Heart left ventricle (tissue), 13 donors: ENCODE measurements at regions not wholly inside any gene's neighbourhood (a gene's known extent, or its start where the extent isn't known, plus 50 kb on each side); places are given as distances from the start of the nearest gene placed in this dataset.

Experiments used
- POLR2A ChIP-seq, 2 donors: fragments of 450-650 bp; IDR thresholded peaks; one replicate each; pipeline ENCODE4 v1.6.1; 2017; ENCODE audit warnings: antibody characterized with exemption in 2 of 2, mild to moderate bottlenecking in 2 of 2, moderate library complexity in 2 of 2
- TF ChIP-seq, protein P1 (sequence below), 12 donors: fragments of 200-600 bp; sonication (generic) in 4 of 12; IDR thresholded peaks; one replicate each; pipeline versions ENCODE4 v1.5.0 to v1.8.0; 2018 to 2022; ENCODE audit warnings: antibody characterized with exemption in 12 of 12, mild to moderate bottlenecking in 5 of 12
- donor health status: ischemic (EF 13 %, LVEDD 7.1; RV severe dilation, severe dysfunction).
- donor health status: DM: no; HTN: yes; CAD: no.
- donor health status: DM: no; HTN: no; CAD: no.
- donor health status: ischemic (EF 25% LVEDD 6.9; RV normal size, moderate dysfunction).
- donor health status: ischemic (EF 25% LVEDD 5.7; RV mildly dilated, moderate dysfunction).
- donor health status: ischemic (EF 35%, LVEDD 5.7; RV mildly dilated, moderate dysfunction).
- donor health status: nonischemic (EF 11% LVEDD 7.7; RV severe dilation, severe dysfunction).
- donor health status: DM: yes; HTN: yes; CAD: no.
- donor health status: PGD.
- donor health status: ischemic (EF 29% LVEDD 5.4; RV normal size, mild dysfunction).
- donor health status: nonischemic (EF 23%, LVEDD 6.1; RV moderate dilation, normal function).

DNA sequence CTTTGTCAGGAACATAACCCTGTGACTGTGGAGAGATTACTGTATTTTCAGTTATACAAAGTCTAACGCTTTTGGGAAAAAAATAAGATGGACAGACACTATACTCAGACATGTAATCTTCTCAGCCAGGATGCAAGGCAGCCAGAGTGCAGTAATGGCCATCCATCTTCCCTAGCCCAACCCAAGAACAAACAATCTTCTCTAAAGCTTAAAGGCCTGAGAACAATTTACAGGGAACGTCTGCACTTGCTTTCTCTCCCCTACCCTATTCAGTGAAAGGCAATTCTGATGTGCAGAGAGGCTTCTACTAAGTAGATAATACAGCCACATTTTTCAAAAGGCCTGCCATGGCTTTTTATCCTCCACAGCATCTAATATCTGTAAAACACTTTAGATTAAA lies 471.3 kb downstream of the FGF13 start:
- TF ChIP-seq, protein P1, sequence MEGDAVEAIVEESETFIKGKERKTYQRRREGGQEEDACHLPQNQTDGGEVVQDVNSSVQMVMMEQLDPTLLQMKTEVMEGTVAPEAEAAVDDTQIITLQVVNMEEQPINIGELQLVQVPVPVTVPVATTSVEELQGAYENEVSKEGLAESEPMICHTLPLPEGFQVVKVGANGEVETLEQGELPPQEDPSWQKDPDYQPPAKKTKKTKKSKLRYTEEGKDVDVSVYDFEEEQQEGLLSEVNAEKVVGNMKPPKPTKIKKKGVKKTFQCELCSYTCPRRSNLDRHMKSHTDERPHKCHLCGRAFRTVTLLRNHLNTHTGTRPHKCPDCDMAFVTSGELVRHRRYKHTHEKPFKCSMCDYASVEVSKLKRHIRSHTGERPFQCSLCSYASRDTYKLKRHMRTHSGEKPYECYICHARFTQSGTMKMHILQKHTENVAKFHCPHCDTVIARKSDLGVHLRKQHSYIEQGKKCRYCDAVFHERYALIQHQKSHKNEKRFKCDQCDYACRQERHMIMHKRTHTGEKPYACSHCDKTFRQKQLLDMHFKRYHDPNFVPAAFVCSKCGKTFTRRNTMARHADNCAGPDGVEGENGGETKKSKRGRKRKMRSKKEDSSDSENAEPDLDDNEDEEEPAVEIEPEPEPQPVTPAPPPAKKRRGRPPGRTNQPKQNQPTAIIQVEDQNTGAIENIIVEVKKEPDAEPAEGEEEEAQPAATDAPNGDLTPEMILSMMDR (IDR thresholded peaks at IDR 0.05), result no peak
- no peak for TF ChIP-seq POLR2A (IDR thresholded peaks at IDR 0.05)
